BJ (cell line): ENCODE measurements at regions not wholly inside any gene's neighbourhood (a gene's known extent, or its start where the extent isn't known, plus 50 kb on each side); places are given as distances from the start of the nearest gene placed in this dataset.

ENCODE experiments used
- CTCF ChIA-PET: fragments of 350-600 bp; formaldehyde crosslinking; extraction: SDS; loops from one replicate; lab custom pipeline; 2021; ENCODE audit warnings: antibody characterized with exemption, inconsistent platforms; lab: Yijun Ruan, JAX
- POLR2A ChIA-PET: fragments of 300-600 bp; sonication (Branson Sonifier 250); formaldehyde crosslinking; extraction: SDS; loops from one replicate; lab custom pipeline; 2021; ENCODE audit warnings: antibody characterized with exemption; lab: Charles Lee
- DNase-seq: peaks from one replicate; pipeline ENCODE4 v3.0.0-alpha.2; 2011; ENCODE audit warnings: low read depth
- H3K27me3 ChIP-seq: 2 replicates; pipeline ENCODE4 v1.6.0; 2011; ENCODE audit warnings: low read length; ENCODE audit not compliant: control insufficient read depth, insufficient read depth
- H3K36me3 ChIP-seq: 2 replicates; pipeline ENCODE4 v1.5.1; 2011; ENCODE audit warnings: low read length; ENCODE audit not compliant: control insufficient read depth, insufficient read depth
- H3K4me3 ChIP-seq: 2 replicates; pipeline ENCODE4 v1.5.1; 2011; ENCODE audit warnings: low read depth, mild to moderate bottlenecking, control low read depth, low read length
- CTCF ChIP-seq: IDR thresholded peaks from 2 replicates; pipeline ENCODE4 v1.5.1; 2011; ENCODE audit warnings: low read depth, mild to moderate bottlenecking, control low read depth, inconsistent platforms, low read length, moderate library complexity; ENCODE audit not compliant: insufficient read depth

GRCh38 chr20:22940350-22940749, 94.8 kb upstream of the SSTR4 start:
- no peaks in the 10 kb centered on the region for H3K27me3 ChIP-seq
- CTCF ChIA-PET: no interaction called here

GRCh38 chr20:22941550-22941949, 93.6 kb upstream of the SSTR4 start:
- ChIA-PET CTCF (no interaction called here), POLR2A (no interaction called here)
- DNase-seq: no peak
- Histone ChIP-seq H3K4me3 (no peak overlapping the region), H3K36me3 (no peaks in the 10 kb centered on the region), H3K27me3 (no peaks in the 10 kb centered on the region)
- no peak for TF ChIP-seq CTCF

More at GRCh38 chr20:22940350-22940749, 94.8 kb upstream of the SSTR4 start:
- DNase-seq: no peak
- Histone ChIP-seq H3K4me3 (no peak overlapping the region), H3K36me3 (no peaks in the 10 kb centered on the region)
- TF ChIP-seq CTCF: no peak
- POLR2A ChIA-PET: interaction anchor here (1.0 kb wide), 1 partner anchor 18 kb away, joined by 3 read pairs; no protein-coding TSS in a partner anchor

DNA sequence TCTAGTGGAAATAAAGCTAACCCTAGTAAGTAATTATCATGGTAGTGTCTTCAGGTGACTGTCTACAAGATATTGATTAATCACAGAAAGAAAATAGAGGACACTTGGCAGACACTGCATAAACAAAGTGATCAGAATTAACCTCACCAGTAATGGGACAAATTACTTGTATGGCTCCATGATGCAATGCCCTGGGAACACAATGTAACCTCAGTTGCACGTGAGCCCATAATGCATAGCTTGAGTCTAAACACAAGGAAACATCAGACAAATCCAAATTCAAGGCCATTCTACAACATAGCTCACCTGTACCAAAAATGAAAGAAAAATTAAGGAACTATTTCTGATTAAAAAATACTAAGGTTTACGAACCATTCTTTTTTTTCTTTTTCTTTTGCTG, 92.4 kb upstream of the SSTR4 start:
- ChIA-PET CTCF (no interaction called here), POLR2A (no interaction called here)
- DNase-seq: no peak
- H3K36me3 ChIP-seq: no peaks in the 10 kb centered on the region
- no peaks in the 10 kb centered on the region for H3K27me3 ChIP-seq
- no peak for TF ChIP-seq CTCF
- H3K4me3 ChIP-seq: no peak overlapping the region

DNA sequence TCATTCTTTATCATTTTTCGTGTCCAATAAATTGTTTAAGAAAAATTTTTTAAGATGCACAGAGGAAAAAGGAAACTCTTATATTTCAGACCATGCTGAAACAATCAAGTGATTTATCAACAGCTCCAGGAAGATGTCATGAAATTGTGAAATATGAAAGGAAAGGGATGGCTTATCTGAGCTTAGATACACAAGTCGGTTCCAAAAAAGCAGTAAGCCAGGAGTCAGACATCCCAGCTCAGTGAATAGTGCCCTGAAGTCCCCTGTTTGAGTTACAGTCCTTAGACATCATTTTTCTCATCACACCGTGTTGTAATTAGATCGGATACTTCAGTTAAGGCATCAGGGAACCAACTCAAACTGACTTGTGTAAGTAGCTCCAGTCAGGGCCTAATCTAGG, 91.0 kb upstream of the SSTR4 start:
- no peak for TF ChIP-seq CTCF
- no peaks in the 10 kb centered on the region for H3K27me3 ChIP-seq
- ChIA-PET POLR2A (no interaction called here), CTCF (no interaction called here)
- DNase-seq: no peak
- H3K4me3 ChIP-seq: no peak overlapping the region
- H3K36me3 ChIP-seq: no peaks in the 10 kb centered on the region

DNA sequence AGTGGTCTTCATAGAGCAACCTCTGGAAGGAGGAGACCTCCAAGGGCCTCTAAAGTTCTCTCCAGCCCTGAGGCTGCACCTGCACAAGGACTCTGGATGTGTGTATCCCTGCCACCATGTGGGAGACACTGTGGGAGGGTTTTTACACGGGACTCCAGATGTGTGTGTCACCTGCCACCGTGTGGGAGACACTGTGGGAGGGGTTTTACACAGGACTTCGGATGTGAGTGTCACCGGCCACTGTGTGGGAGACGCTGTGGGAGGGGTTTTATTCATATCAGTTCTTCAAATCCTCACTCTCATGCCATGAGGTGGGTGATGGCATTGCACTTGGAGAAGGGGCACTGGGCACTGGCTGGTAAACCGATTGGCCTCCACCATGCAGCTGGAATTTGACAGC, 90.2 kb upstream of the SSTR4 start:
- DNase-seq: no peak
- H3K36me3 ChIP-seq: no peaks in the 10 kb centered on the region
- CTCF ChIA-PET: no interaction called here
- no peaks in the 10 kb centered on the region for H3K27me3 ChIP-seq
- H3K4me3 ChIP-seq: no peak overlapping the region
- POLR2A ChIA-PET: no interaction called here
- no peak for TF ChIP-seq CTCF
